HepG2 (cell line): ENCODE measurements at regions not wholly inside any gene's neighbourhood (a gene's known extent, or its start where the extent isn't known, plus 50 kb on each side); places are given as distances from the start of the nearest gene placed in this dataset.

ENCODE experiments used
- ATAC-seq: fragments of 200-7000 bp; cut with Tn5 transposase; 3 replicates; pipeline ENCODE4 v1.9.1; 2020; ENCODE audit warnings: mild to moderate bottlenecking, moderate library complexity
- BruUV-seq: library from RNA; stranded (reverse); fragments of 400-500 nt; replicated peaks from 2 replicates; lab custom pipeline; 2021; lab: Mats Ljungman, UMichigan
- CTCF ChIA-PET: fragments of 300-600 bp; formaldehyde crosslinking; extraction: SDS; loops from one replicate; lab custom pipeline; 2021; ENCODE audit warnings: low total read pairs, inconsistent platforms, low intra/inter-chr PET ratio; lab: Yijun Ruan, JAX
- POLR2A ChIA-PET: fragments of 350-600 bp; sonication (Branson Sonifier 250); formaldehyde crosslinking; loops from one replicate; lab custom pipeline; 2020; ENCODE audit warnings: antibody characterized with exemption, inconsistent platforms; lab: Yijun Ruan, JAX
- DNase-seq: peaks from one replicate; pipeline ENCODE4 v3.0.0-alpha.2; 2015; ENCODE audit warnings: low spot score
- FAIRE-seq: peaks from 3 replicates; lab custom pipeline; 2011; peaks lifted over from hg19 to GRCh38; lab: Jason Lieb, UNC
- H2AFZ ChIP-seq: one replicate; pipeline ENCODE4 v1.6.1; 2011; ENCODE audit warnings: low read length, inconsistent platforms
- H3K27ac ChIP-seq: fragments of 300-600 bp; 3 replicates; pipeline ENCODE4 v1.8.0; 2011; ENCODE audit warnings: mixed run types, mild to moderate bottlenecking, mixed read lengths, low read length, inconsistent platforms; ENCODE audit not compliant: insufficient read depth; ENCODE audit errors: extremely low read length
- H3K27me3 ChIP-seq, 2 experiments: fragments of 200-600 bp in 1 of 2; 2 replicates in 1 of 2; 3 replicates in 1 of 2; pipeline versions ENCODE4 v1.6.0 to v1.8.0; 2011; ENCODE audit warnings: low read length in 2 of 2, mild to moderate bottlenecking in 2 of 2, moderate library complexity in 2 of 2, inconsistent platforms in 1 of 2; ENCODE audit not compliant: insufficient read depth in 2 of 2, control insufficient read depth in 1 of 2
- H3K36me3 ChIP-seq, 2 experiments: fragments of 200-600 bp in 1 of 2; replicated peaks in 1 of 2; 2 replicates in 1 of 2; 3 replicates in 1 of 2; pipeline versions ENCODE4 v1.5.1 to v1.8.0; 2011; ENCODE audit warnings: low read length in 2 of 2, inconsistent platforms in 1 of 2; ENCODE audit not compliant: insufficient read depth in 2 of 2, control insufficient read depth in 1 of 2
- H3K4me1 ChIP-seq: 2 replicates; pipeline ENCODE4 v1.5.1; 2012; ENCODE audit warnings: low read length, inconsistent platforms; ENCODE audit not compliant: insufficient read depth
- H3K4me2 ChIP-seq: 2 replicates; pipeline ENCODE4 v1.6.0; 2011; ENCODE audit warnings: low read depth, low read length, inconsistent platforms
- H3K4me3 ChIP-seq, 3 experiments: fragments of 200-600 bp in 1 of 3; sonication (generic), shearing (Covaris generic) in 1 of 3; replicated peaks in 1 of 3; 2 replicates each; pipeline ENCODE4 v1.5.1; 2011 to 2016; ENCODE audit warnings: low read length in 3 of 3, inconsistent platforms in 2 of 3, low read depth in 2 of 3, mild to moderate bottlenecking in 2 of 3, control low read depth in 1 of 3, mixed read lengths in 1 of 3; ENCODE audit not compliant: insufficient read depth in 1 of 3
- H3K79me2 ChIP-seq: one replicate; pipeline ENCODE4 v1.6.1; 2011; ENCODE audit warnings: low read length, inconsistent platforms; ENCODE audit not compliant: insufficient read depth
- H3K9ac ChIP-seq: 2 replicates; pipeline ENCODE4 v1.6.0; 2011; ENCODE audit warnings: mild to moderate bottlenecking, low read depth, low read length, inconsistent platforms; ENCODE audit not compliant: insufficient read depth
- H3K9me3 ChIP-seq: 2 replicates; pipeline ENCODE4 v1.5.1; 2012; ENCODE audit warnings: mild to moderate bottlenecking, low read length
- H4K20me1 ChIP-seq: 2 replicates; pipeline ENCODE4 v1.6.0; 2011; ENCODE audit warnings: inconsistent platforms, mild to moderate bottlenecking, low read length, moderate library complexity; ENCODE audit not compliant: insufficient read depth
- GZF1 ChIP-seq: sonication (generic); formaldehyde crosslinking; IDR thresholded peaks from 2 replicates; pipeline ENCODE4 v1.5.1; 2020; ENCODE audit warnings: mild to moderate bottlenecking, missing genetic modification reagents
- HNRNPK ChIP-seq: fragments of 200-400 bp; formaldehyde crosslinking; IDR thresholded peaks from 2 replicates; pipeline ENCODE4 v1.6.1; 2018; ENCODE audit warnings: low read length, low read depth, moderate library complexity, mild to moderate bottlenecking; ENCODE audit not compliant: poor library complexity, severe bottlenecking
- KLF16 ChIP-seq, 2 experiments: sonication (generic) in 1 of 2; formaldehyde crosslinking in 1 of 2; IDR thresholded peaks; 2 replicates each; pipeline versions ENCODE4 v1.6.1 to v1.8.0; 2016 to 2023; ENCODE audit warnings: missing genetic modification reagents in 2 of 2, missing compliant biosample characterization in 1 of 2
- NFYB ChIP-seq: sonication (generic); formaldehyde crosslinking; IDR thresholded peaks from 2 replicates; pipeline ENCODE4 v1.4.0; 2020; ENCODE audit warnings: missing genetic modification reagents
- ZFP1 ChIP-seq: IDR thresholded peaks from 2 replicates; pipeline ENCODE4 v1.6.1; 2016
- ZNF234 ChIP-seq: sonication (generic); formaldehyde crosslinking; conservative IDR thresholded peaks from 2 replicates; pipeline ENCODE4 v1.5.1; 2020; ENCODE audit warnings: mild to moderate bottlenecking, missing genetic modification reagents
- ZNF253 ChIP-seq: sonication (generic); formaldehyde crosslinking; IDR thresholded peaks from 2 replicates; pipeline ENCODE4 v1.8.0; 2022; ENCODE audit warnings: mild to moderate bottlenecking, missing genetic modification reagents, borderline replicate concordance
- ZNF432 ChIP-seq: sonication (generic); formaldehyde crosslinking; IDR thresholded peaks from 2 replicates; pipeline ENCODE4 v1.5.0; 2020; ENCODE audit warnings: missing genetic modification reagents, mild to moderate bottlenecking, borderline replicate concordance
- ZNF724P ChIP-seq: sonication (generic); formaldehyde crosslinking; IDR thresholded peaks from 2 replicates; pipeline ENCODE4 v1.8.0; 2022; ENCODE audit warnings: missing genetic modification reagents, borderline replicate concordance
- WGBS: methylation state at CpG from one replicate; pipeline ENCODE4 v1.1.6; 2017; ENCODE audit warnings: low lambda C conversion rate; 5-methylcytosine and 5-hydroxymethylcytosine counted together
- in situ Hi-C: cut with HindIII; loops from 2 replicates; pipeline ENCODE4 v1.10.0; 2017; ENCODE audit warnings: low pct_unique_long_range_greater_than_20kb; ENCODE audit not compliant: extremely low pct_ligation_motif_present
- intact Hi-C: fragments of 100-400 bp; cut with micrococcal nuclease; formaldehyde crosslinking; loops from one replicate; pipeline ENCODE4 v1.10.0; 2022; ENCODE audit not compliant: unreplicated experiment
- TF ChIP-seq, protein P1 (sequence below): sonication (generic); formaldehyde crosslinking; IDR thresholded peaks from 2 replicates; pipeline ENCODE4 v1.4.0; 2020; ENCODE audit warnings: mild to moderate bottlenecking, missing genetic modification reagents, borderline replicate concordance
- TF ChIP-seq, protein P2 (sequence below): sonication (generic); formaldehyde crosslinking; IDR thresholded peaks from 2 replicates; pipeline ENCODE4 v1.4.0; 2020; ENCODE audit warnings: missing genetic modification reagents, mild to moderate bottlenecking, borderline replicate concordance

DNA sequence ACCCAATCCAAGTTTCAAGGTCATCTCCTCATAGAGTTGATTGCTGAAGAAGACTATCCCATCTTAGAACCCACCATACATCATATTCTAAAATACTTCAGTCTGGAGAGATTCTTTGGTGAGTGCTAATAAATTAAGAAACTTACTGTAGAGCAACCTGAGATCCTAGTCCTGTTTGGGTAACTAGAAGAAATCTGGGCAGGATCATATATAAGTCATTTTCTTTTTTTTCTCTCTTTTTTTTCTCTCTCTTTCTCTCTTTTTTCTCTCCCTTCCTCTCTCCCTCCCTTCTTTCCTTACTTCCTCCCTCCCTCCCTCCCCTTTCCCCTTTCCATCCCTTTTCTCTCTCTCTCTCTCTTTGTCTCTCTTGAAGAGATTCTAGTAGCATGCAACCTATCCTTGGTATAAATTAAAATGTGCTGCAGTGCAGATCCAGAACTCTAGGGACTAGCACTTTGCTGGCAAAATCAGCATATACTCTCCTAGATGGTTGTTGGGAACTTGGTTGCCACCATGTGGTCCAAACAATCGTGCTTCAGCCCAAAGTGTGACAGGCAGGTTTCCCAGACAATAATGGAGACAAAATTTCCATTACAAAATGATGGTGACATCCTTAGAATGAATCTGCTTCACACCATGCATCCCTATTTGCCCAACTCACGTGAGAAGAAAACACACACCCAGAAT lies 399.4 kb upstream of the CELF4 start:
- no peaks in the 10 kb centered on the region for H3K79me2 ChIP-seq
- in situ Hi-C loops (no loop called here), intact Hi-C loops (no loop called here)
- H3K4me2 ChIP-seq = no peak overlapping the region
- ChIA-PET POLR2A (no interaction called here), CTCF (no interaction called here)
- no peaks in the 10 kb centered on the region for H3K9me3 ChIP-seq
- DNase-seq = no peak
- TF ChIP-seq ZNF432 (CRISPR knock-in tag) = no peak
- peak; percentile 58 for TF ChIP-seq HNRNPK
- no peak overlapping the region for H2AFZ ChIP-seq
- no peak overlapping the region for H3K27ac ChIP-seq
- no peaks in the 10 kb centered on the region for H3K4me1 ChIP-seq
- no peaks in the 10 kb centered on the region for H4K20me1 ChIP-seq
- H3K4me3 ChIP-seq = no peak overlapping the region
- H3K27me3 ChIP-seq = no peaks in the 10 kb centered on the region
- ATAC-seq = no peak
- H3K9ac ChIP-seq = no peak overlapping the region
- no peak for FAIRE-seq
- H3K36me3 ChIP-seq = no peaks in the 10 kb centered on the region
- no TSS peak for BruUV-seq
- 0% methylated on average over 2 of the region's 2 CpGs for WGBS

DNA sequence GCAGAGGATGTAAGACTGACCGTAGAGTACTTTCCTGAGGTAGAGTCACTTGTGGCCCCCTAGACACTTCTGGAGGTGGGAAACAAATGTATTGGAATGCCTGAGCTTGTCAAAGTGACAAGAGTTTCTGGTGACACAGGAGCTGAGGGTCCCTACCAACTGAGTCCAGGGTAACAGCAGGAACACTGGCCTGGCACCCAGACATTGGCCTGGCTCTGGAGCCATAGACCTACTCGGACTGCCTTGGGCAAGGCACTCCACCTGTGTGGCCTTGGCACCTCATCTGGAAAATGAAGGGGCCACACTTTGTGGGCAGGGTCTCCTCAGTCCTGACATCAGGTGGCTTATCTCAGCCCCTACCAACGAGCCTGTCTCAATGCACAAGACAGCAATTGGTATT lies 398.2 kb upstream of the CELF4 start:
- FAIRE-seq = no peak
- CTCF ChIA-PET = no interaction called here
- TF ChIP-seq GZF1 (CRISPR knock-in tag) (no peak), ZFP1 (CRISPR knock-in tag) (no peak), ZNF253 (no peak), NFYB (CRISPR knock-in tag) (no peak), KLF16 (CRISPR knock-in tag; IDR thresholded peaks at IDR 0.05) (no peak), ZNF724P (CRISPR knock-in tag) (no peak), ZNF234 (CRISPR knock-in tag) (no peak)
- TF ChIP-seq, protein P1, sequence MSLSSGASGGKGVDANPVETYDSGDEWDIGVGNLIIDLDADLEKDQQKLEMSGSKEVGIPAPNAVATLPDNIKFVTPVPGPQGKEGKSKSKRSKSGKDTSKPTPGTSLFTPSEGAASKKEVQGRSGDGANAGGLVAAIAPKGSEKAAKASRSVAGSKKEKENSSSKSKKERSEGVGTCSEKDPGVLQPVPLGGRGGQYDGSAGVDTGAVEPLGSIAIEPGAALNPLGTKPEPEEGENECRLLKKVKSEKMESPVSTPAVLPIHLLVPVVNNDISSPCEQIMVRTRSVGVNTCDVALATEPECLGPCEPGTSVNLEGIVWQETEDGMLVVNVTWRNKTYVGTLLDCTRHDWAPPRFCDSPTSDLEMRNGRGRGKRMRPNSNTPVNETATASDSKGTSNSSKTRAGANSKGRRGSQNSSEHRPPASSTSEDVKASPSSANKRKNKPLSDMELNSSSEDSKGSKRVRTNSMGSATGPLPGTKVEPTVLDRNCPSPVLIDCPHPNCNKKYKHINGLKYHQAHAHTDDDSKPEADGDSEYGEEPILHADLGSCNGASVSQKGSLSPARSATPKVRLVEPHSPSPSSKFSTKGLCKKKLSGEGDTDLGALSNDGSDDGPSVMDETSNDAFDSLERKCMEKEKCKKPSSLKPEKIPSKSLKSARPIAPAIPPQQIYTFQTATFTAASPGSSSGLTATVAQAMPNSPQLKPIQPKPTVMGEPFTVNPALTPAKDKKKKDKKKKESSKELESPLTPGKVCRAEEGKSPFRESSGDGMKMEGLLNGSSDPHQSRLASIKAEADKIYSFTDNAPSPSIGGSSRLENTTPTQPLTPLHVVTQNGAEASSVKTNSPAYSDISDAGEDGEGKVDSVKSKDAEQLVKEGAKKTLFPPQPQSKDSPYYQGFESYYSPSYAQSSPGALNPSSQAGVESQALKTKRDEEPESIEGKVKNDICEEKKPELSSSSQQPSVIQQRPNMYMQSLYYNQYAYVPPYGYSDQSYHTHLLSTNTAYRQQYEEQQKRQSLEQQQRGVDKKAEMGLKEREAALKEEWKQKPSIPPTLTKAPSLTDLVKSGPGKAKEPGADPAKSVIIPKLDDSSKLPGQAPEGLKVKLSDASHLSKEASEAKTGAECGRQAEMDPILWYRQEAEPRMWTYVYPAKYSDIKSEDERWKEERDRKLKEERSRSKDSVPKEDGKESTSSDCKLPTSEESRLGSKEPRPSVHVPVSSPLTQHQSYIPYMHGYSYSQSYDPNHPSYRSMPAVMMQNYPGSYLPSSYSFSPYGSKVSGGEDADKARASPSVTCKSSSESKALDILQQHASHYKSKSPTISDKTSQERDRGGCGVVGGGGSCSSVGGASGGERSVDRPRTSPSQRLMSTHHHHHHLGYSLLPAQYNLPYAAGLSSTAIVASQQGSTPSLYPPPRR (CRISPR knock-in tag) = no peak
- TF ChIP-seq, protein P2, sequence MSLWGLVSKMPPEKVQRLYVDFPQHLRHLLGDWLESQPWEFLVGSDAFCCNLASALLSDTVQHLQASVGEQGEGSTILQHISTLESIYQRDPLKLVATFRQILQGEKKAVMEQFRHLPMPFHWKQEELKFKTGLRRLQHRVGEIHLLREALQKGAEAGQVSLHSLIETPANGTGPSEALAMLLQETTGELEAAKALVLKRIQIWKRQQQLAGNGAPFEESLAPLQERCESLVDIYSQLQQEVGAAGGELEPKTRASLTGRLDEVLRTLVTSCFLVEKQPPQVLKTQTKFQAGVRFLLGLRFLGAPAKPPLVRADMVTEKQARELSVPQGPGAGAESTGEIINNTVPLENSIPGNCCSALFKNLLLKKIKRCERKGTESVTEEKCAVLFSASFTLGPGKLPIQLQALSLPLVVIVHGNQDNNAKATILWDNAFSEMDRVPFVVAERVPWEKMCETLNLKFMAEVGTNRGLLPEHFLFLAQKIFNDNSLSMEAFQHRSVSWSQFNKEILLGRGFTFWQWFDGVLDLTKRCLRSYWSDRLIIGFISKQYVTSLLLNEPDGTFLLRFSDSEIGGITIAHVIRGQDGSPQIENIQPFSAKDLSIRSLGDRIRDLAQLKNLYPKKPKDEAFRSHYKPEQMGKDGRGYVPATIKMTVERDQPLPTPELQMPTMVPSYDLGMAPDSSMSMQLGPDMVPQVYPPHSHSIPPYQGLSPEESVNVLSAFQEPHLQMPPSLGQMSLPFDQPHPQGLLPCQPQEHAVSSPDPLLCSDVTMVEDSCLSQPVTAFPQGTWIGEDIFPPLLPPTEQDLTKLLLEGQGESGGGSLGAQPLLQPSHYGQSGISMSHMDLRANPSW = no peak

More for the DNA sequence above, 398.2 kb upstream of the CELF4 start:
- H3K4me1 ChIP-seq = no peaks in the 10 kb centered on the region
- ATAC-seq (no peak), DNase-seq (no peak)
- no peak overlapping the region for H3K9ac ChIP-seq
- intact Hi-C loops = no loop called here
- H3K9me3 ChIP-seq = no peaks in the 10 kb centered on the region
- H3K79me2 ChIP-seq = no peaks in the 10 kb centered on the region
- 14% methylated on average over 2 of the region's 3 CpGs for WGBS
- H2AFZ ChIP-seq = no peak overlapping the region
- no TSS peak for BruUV-seq
- H3K4me2 ChIP-seq = no peak overlapping the region
- no peaks in the 10 kb centered on the region for H3K36me3 ChIP-seq
- H3K4me3 ChIP-seq = no peak overlapping the region
- H3K27me3 ChIP-seq = no peaks in the 10 kb centered on the region
- H3K27ac ChIP-seq = no peak overlapping the region
- POLR2A ChIA-PET = no interaction called here
- in situ Hi-C loops = no loop called here
- no peaks in the 10 kb centered on the region for H4K20me1 ChIP-seq
